ENCODE measurements at regions not wholly inside any gene's neighbourhood (a gene's known extent, or its start where the extent isn't known, plus 50 kb on each side); places are given as distances from the start of the nearest gene placed in this dataset.
A peak's percentile ranks its signal among the peaks of the same experiment; 100 is the strongest.

- H3K27ac ChIP-seq (ENCODE audit: low read depth in 2 of 2, low read length in 1 of 2), result no peak overlapping the region
- ChIA-PET CTCF (interaction anchor here (1.0 kb wide), 1 partner anchor 34 kb away, joined by 3 read pairs; no protein-coding TSS in a partner anchor), POLR2A (no interaction called here)
- no peak overlapping the region for H2AFZ ChIP-seq (ENCODE audit: low read depth)
- H3K9me3 ChIP-seq, result no peaks in the 10 kb centered on the region
- H3K27me3 ChIP-seq (ENCODE audit: insufficient read depth), result no peaks in the 10 kb centered on the region
- DNase-seq, result no peak
- H3K79me2 ChIP-seq (ENCODE audit: insufficient read depth), result no peaks in the 10 kb centered on the region
- no peak overlapping the region for H3K4me3 ChIP-seq (ENCODE audit: low read depth in 2 of 2, low read length in 1 of 2)
- 63% methylated on average over 5 of the region's 7 CpGs for WGBS (ENCODE audit: low lambda C conversion rate)
- no peaks in the 10 kb centered on the region for H3K9me2 ChIP-seq
- TF ChIP-seq FOXM1 (IDR thresholded peaks at IDR 0.05; ENCODE audit: low read depth) (no peak), NRF1 (IDR thresholded peaks at IDR 0.05; ENCODE audit: low read depth, low read length) (no peak), TEAD4 (IDR thresholded peaks at IDR 0.05; ENCODE audit: borderline replicate concordance, insufficient read depth) (no peak), FOXJ3 (CRISPR knock-in tag; IDR thresholded peaks at IDR 0.05) (no peak), FOSL2 (IDR thresholded peaks at IDR 0.05; ENCODE audit: borderline replicate concordance, low read depth) (no peak), NFIC (IDR thresholded peaks at IDR 0.05; ENCODE audit: borderline replicate concordance) (no peak), MEF2A (IDR thresholded peaks at IDR 0.05; ENCODE audit: borderline replicate concordance, low read depth) (no peak), POLR2AphosphoS5 (IDR thresholded peaks at IDR 0.05; ENCODE audit: low read depth, low read length) (no peak), TCF12 (IDR thresholded peaks at IDR 0.05) (no peak), SIN3A (IDR thresholded peaks at IDR 0.05; ENCODE audit: borderline replicate concordance, low read depth, low read length) (no peak), IRF3 (IDR thresholded peaks at IDR 0.05; ENCODE audit: low read depth, low read length) (no peak), MXI1 (IDR thresholded peaks at IDR 0.05; ENCODE audit: low read depth, low read length) (no peak)
- TF ChIP-seq, protein P1, sequence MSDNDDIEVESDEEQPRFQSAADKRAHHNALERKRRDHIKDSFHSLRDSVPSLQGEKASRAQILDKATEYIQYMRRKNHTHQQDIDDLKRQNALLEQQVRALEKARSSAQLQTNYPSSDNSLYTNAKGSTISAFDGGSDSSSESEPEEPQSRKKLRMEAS (IDR thresholded peaks at IDR 0.05; ENCODE audit: low read depth), result no peak
- TF ChIP-seq, protein P2, sequence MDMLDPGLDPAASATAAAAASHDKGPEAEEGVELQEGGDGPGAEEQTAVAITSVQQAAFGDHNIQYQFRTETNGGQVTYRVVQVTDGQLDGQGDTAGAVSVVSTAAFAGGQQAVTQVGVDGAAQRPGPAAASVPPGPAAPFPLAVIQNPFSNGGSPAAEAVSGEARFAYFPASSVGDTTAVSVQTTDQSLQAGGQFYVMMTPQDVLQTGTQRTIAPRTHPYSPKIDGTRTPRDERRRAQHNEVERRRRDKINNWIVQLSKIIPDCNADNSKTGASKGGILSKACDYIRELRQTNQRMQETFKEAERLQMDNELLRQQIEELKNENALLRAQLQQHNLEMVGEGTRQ (IDR thresholded peaks at IDR 0.05; ENCODE audit: borderline replicate concordance, low read depth, low read length), result no peak
- H3K36me3 ChIP-seq (replicated peaks in 1 of 2; ENCODE audit: control insufficient read depth in 1 of 2, insufficient read depth in 2 of 2, low read length in 1 of 2), result no peaks in the 10 kb centered on the region
- no peaks in the 10 kb centered on the region for H4K20me1 ChIP-seq (ENCODE audit: insufficient read depth)
- H3K4me2 ChIP-seq, result no peak overlapping the region
- H3F3A ChIP-seq (replicated peaks; ENCODE audit: insufficient read depth), result no peaks in the 10 kb centered on the region
- no peak overlapping the region for H3K9ac ChIP-seq
- H3K4me1 ChIP-seq (ENCODE audit: control insufficient read depth in 1 of 2, insufficient read depth in 2 of 2, low read depth in 1 of 2, low read length in 1 of 2), result peaks cover 2 to 4% of the 10 kb centered on the region in 2 experiments; a peak in 2 of 4 replicates
Measured at GRCh38 chr10:110387983-110388686, 83.4 kb upstream of the SMNDC1 start.

GRCh38 chr10:110388687-110389052 lies 84.0 kb upstream of the SMNDC1 start:
- 63% methylated on average over 7 of the region's 7 CpGs for WGBS (ENCODE audit: low lambda C conversion rate)
- H3K79me2 ChIP-seq (ENCODE audit: insufficient read depth), result no peaks in the 10 kb centered on the region
- no peak overlapping the region for H3K4me2 ChIP-seq
- no peak overlapping the region for H2AFZ ChIP-seq (ENCODE audit: low read depth)
- H3K27ac ChIP-seq (ENCODE audit: low read depth in 2 of 2, low read length in 1 of 2), result no peak overlapping the region
- no peak overlapping the region for H3K4me3 ChIP-seq (ENCODE audit: low read depth in 2 of 2, low read length in 1 of 2)
- H3K36me3 ChIP-seq (replicated peaks in 1 of 2; ENCODE audit: control insufficient read depth in 1 of 2, insufficient read depth in 2 of 2, low read length in 1 of 2), result no peaks in the 10 kb centered on the region
- DNase-seq, result no peak
- no peaks in the 10 kb centered on the region for H4K20me1 ChIP-seq (ENCODE audit: insufficient read depth)
- POLR2A ChIA-PET, result no interaction called here
- H3F3A ChIP-seq (replicated peaks; ENCODE audit: insufficient read depth), result no peaks in the 10 kb centered on the region
- no peak overlapping the region for H3K9ac ChIP-seq
- CTCF ChIA-PET, result interaction anchor here (1.0 kb wide), 1 partner anchor 34 kb away, joined by 3 read pairs; no protein-coding TSS in a partner anchor
- H3K9me3 ChIP-seq, result no peaks in the 10 kb centered on the region
- H3K9me2 ChIP-seq, result no peaks in the 10 kb centered on the region
- H3K27me3 ChIP-seq (ENCODE audit: insufficient read depth), result no peaks in the 10 kb centered on the region
- peaks cover 2 to 4% of the 10 kb centered on the region in 2 experiments; a peak in 2 of 4 replicates for H3K4me1 ChIP-seq (ENCODE audit: control insufficient read depth in 1 of 2, insufficient read depth in 2 of 2, low read depth in 1 of 2, low read length in 1 of 2)
- TF ChIP-seq TAF1 (IDR thresholded peaks at IDR 0.05; ENCODE audit: borderline replicate concordance, low read depth, low read length) (no peak), RAD21 (IDR thresholded peaks at IDR 0.05; ENCODE audit: low read length) (no peak), PBX3 (IDR thresholded peaks at IDR 0.05) (no peak), CTCF (IDR thresholded peaks at IDR 0.05) (peak; percentile 23; the same call in 1 of the 2 replicates), CHD2 (IDR thresholded peaks at IDR 0.05; ENCODE audit: low read length, partially characterized antibody) (no peak), RXRA (IDR thresholded peaks at IDR 0.05; ENCODE audit: borderline replicate concordance, low read depth) (no peak), YY1 (IDR thresholded peaks at IDR 0.05; ENCODE audit: low read depth) (no peak)
- TF ChIP-seq, protein P3, sequence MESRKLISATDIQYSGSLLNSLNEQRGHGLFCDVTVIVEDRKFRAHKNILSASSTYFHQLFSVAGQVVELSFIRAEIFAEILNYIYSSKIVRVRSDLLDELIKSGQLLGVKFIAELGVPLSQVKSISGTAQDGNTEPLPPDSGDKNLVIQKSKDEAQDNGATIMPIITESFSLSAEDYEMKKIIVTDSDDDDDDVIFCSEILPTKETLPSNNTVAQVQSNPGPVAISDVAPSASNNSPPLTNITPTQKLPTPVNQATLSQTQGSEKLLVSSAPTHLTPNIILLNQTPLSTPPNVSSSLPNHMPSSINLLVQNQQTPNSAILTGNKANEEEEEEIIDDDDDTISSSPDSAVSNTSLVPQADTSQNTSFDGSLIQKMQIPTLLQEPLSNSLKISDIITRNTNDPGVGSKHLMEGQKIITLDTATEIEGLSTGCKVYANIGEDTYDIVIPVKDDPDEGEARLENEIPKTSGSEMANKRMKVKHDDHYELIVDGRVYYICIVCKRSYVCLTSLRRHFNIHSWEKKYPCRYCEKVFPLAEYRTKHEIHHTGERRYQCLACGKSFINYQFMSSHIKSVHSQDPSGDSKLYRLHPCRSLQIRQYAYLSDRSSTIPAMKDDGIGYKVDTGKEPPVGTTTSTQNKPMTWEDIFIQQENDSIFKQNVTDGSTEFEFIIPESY (IDR thresholded peaks at IDR 0.05; ENCODE audit: borderline replicate concordance, low read depth), result no peak
